ENCODE measurements at regions not wholly inside any gene's neighbourhood (a gene's known extent, or its start where the extent isn't known, plus 50 kb on each side); places are given as distances from the start of the nearest gene placed in this dataset.
A peak's percentile ranks its signal among the peaks of the same experiment; 100 is the strongest.

GRCh38 chr3:72134989-72135451 lies 350.1 kb upstream of the PROK2 start:
- no CpG with 5 or more reads among the region's 6 CpGs for WGBS (ENCODE audit: insufficient coverage, low lambda C conversion rate)
- Histone ChIP-seq H3K27me3 (ENCODE audit: control insufficient read depth, insufficient read depth, low read length) (no peaks in the 10 kb centered on the region), H3K36me3 (ENCODE audit: control insufficient read depth, insufficient read depth, low read length) (no peaks in the 10 kb centered on the region), H3K27ac (ENCODE audit: low read length) (no peak overlapping the region), H3K9me3 (ENCODE audit: control insufficient read depth, low read depth, low read length) (no peaks in the 10 kb centered on the region), H3K4me1 (ENCODE audit: control insufficient read depth, insufficient read depth, low read length) (peaks cover 6% of the 10 kb centered on the region), H3K4me3 (ENCODE audit: low read length) (no peak overlapping the region)
- DNase-seq = no peak

GRCh38 chr3:72133329-72134011 lies 348.5 kb upstream of the PROK2 start:
- Histone ChIP-seq H3K36me3 (ENCODE audit: control insufficient read depth, insufficient read depth, low read length) (no peaks in the 10 kb centered on the region), H3K9me3 (ENCODE audit: control insufficient read depth, low read depth, low read length) (no peaks in the 10 kb centered on the region), H3K27me3 (ENCODE audit: control insufficient read depth, insufficient read depth, low read length) (no peaks in the 10 kb centered on the region), H3K4me1 (ENCODE audit: control insufficient read depth, insufficient read depth, low read length) (peaks cover 6% of the 10 kb centered on the region), H3K27ac (ENCODE audit: low read length) (no peak overlapping the region), H3K4me3 (ENCODE audit: low read length) (no peak overlapping the region)
- WGBS (ENCODE audit: insufficient coverage, low lambda C conversion rate) = no CpG with 5 or more reads among the region's 7 CpGs
- peak in 1 of 2 donors; percentile 38 for DNase-seq

GRCh38 chr3:72131899-72132298 lies 347.0 kb upstream of the PROK2 start:
- H3K36me3 ChIP-seq (ENCODE audit: control insufficient read depth, insufficient read depth, low read length) = no peaks in the 10 kb centered on the region
- H3K9me3 ChIP-seq (ENCODE audit: control insufficient read depth, low read depth, low read length) = no peaks in the 10 kb centered on the region
- peaks cover 6% of the 10 kb centered on the region for H3K4me1 ChIP-seq (ENCODE audit: control insufficient read depth, insufficient read depth, low read length)
- no peak overlapping the region for H3K27ac ChIP-seq (ENCODE audit: low read length)
- 60% methylated on average over 1 of the region's 1 CpG for WGBS (ENCODE audit: insufficient coverage, low lambda C conversion rate)
- DNase-seq = no peak
- H3K27me3 ChIP-seq (ENCODE audit: control insufficient read depth, insufficient read depth, low read length) = no peaks in the 10 kb centered on the region
- H3K4me3 ChIP-seq (ENCODE audit: low read length) = no peak overlapping the region

GRCh38 chr3:72130565-72130964 lies 345.6 kb upstream of the PROK2 start:
- no peaks in the 10 kb centered on the region for H3K9me3 ChIP-seq (ENCODE audit: control insufficient read depth, low read depth, low read length)
- H3K4me3 ChIP-seq (ENCODE audit: low read length) = no peak overlapping the region
- no peak overlapping the region for H3K27ac ChIP-seq (ENCODE audit: low read length)
- WGBS (ENCODE audit: insufficient coverage, low lambda C conversion rate) = 100% methylated on average over 2 of the region's 3 CpGs
- H3K36me3 ChIP-seq (ENCODE audit: control insufficient read depth, insufficient read depth, low read length) = no peaks in the 10 kb centered on the region
- H3K4me1 ChIP-seq (ENCODE audit: control insufficient read depth, insufficient read depth, low read length) = peaks cover 6% of the 10 kb centered on the region
- DNase-seq = no peak
- no peaks in the 10 kb centered on the region for H3K27me3 ChIP-seq (ENCODE audit: control insufficient read depth, insufficient read depth, low read length)

- Histone ChIP-seq H3K36me3 (ENCODE audit: control insufficient read depth, insufficient read depth, low read length) (no peaks in the 10 kb centered on the region), H3K27ac (ENCODE audit: low read length) (no peak overlapping the region), H3K4me3 (ENCODE audit: low read length) (no peak overlapping the region), H3K27me3 (ENCODE audit: control insufficient read depth, insufficient read depth, low read length) (no peaks in the 10 kb centered on the region), H3K4me1 (ENCODE audit: control insufficient read depth, insufficient read depth, low read length) (peaks cover 6% of the 10 kb centered on the region), H3K9me3 (ENCODE audit: control insufficient read depth, low read depth, low read length) (no peaks in the 10 kb centered on the region)
- WGBS (ENCODE audit: insufficient coverage, low lambda C conversion rate) = 67% methylated on average over 1 of the region's 5 CpGs
- DNase-seq = no peak
Observed at GRCh38 chr3:72129501-72130094, 344.6 kb upstream of the PROK2 start.

- H3K4me3 ChIP-seq (ENCODE audit: low read length) = no peak overlapping the region
- H3K27ac ChIP-seq (ENCODE audit: low read length) = no peak overlapping the region
- no peaks in the 10 kb centered on the region for H3K9me3 ChIP-seq (ENCODE audit: control insufficient read depth, low read depth, low read length)
- no peak for DNase-seq
- H3K36me3 ChIP-seq (ENCODE audit: control insufficient read depth, insufficient read depth, low read length) = no peaks in the 10 kb centered on the region
- H3K27me3 ChIP-seq (ENCODE audit: control insufficient read depth, insufficient read depth, low read length) = no peaks in the 10 kb centered on the region
- no CpG with 5 or more reads among the region's 2 CpGs for WGBS (ENCODE audit: insufficient coverage, low lambda C conversion rate)
- H3K4me1 ChIP-seq (ENCODE audit: control insufficient read depth, insufficient read depth, low read length) = peaks cover 6% of the 10 kb centered on the region
Observed at GRCh38 chr3:72128921-72129320, 344.0 kb upstream of the PROK2 start.

- Histone ChIP-seq H3K27ac (ENCODE audit: low read length) (no peak overlapping the region), H3K9me3 (ENCODE audit: control insufficient read depth, low read depth, low read length) (no peaks in the 10 kb centered on the region), H3K36me3 (ENCODE audit: control insufficient read depth, insufficient read depth, low read length) (no peaks in the 10 kb centered on the region), H3K4me3 (ENCODE audit: low read length) (no peak overlapping the region), H3K27me3 (ENCODE audit: control insufficient read depth, insufficient read depth, low read length) (no peaks in the 10 kb centered on the region), H3K4me1 (ENCODE audit: control insufficient read depth, insufficient read depth, low read length) (peaks cover 4% of the 10 kb centered on the region)
- WGBS (ENCODE audit: insufficient coverage, low lambda C conversion rate) = no CpG with 5 or more reads among the region's 3 CpGs
- no peak for DNase-seq
Observed at GRCh38 chr3:72127844-72128243, 342.9 kb upstream of the PROK2 start.

- WGBS (ENCODE audit: insufficient coverage, low lambda C conversion rate) = no CpG with 5 or more reads among the region's 4 CpGs
- Histone ChIP-seq H3K4me3 (ENCODE audit: low read length) (no peak overlapping the region), H3K4me1 (ENCODE audit: control insufficient read depth, insufficient read depth, low read length) (no peaks in the 10 kb centered on the region), H3K27ac (ENCODE audit: low read length) (no peak overlapping the region), H3K9me3 (ENCODE audit: control insufficient read depth, low read depth, low read length) (no peaks in the 10 kb centered on the region), H3K27me3 (ENCODE audit: control insufficient read depth, insufficient read depth, low read length) (no peaks in the 10 kb centered on the region), H3K36me3 (ENCODE audit: control insufficient read depth, insufficient read depth, low read length) (no peaks in the 10 kb centered on the region)
- DNase-seq = no peak
Observed at GRCh38 chr3:72127224-72127612, 342.3 kb upstream of the PROK2 start.

GRCh38 chr3:72126441-72127223 lies 341.7 kb upstream of the PROK2 start:
- Histone ChIP-seq H3K27ac (ENCODE audit: low read length) (no peak overlapping the region), H3K4me3 (ENCODE audit: low read length) (no peak overlapping the region), H3K9me3 (ENCODE audit: control insufficient read depth, low read depth, low read length) (no peaks in the 10 kb centered on the region), H3K36me3 (ENCODE audit: control insufficient read depth, insufficient read depth, low read length) (no peaks in the 10 kb centered on the region), H3K4me1 (ENCODE audit: control insufficient read depth, insufficient read depth, low read length) (no peaks in the 10 kb centered on the region), H3K27me3 (ENCODE audit: control insufficient read depth, insufficient read depth, low read length) (no peaks in the 10 kb centered on the region)
- 83% methylated on average over 1 of the region's 8 CpGs for WGBS (ENCODE audit: insufficient coverage, low lambda C conversion rate)
- no peak for DNase-seq

- H3K36me3 ChIP-seq (ENCODE audit: control insufficient read depth, insufficient read depth, low read length) = no peaks in the 10 kb centered on the region
- no peaks in the 10 kb centered on the region for H3K9me3 ChIP-seq (ENCODE audit: control insufficient read depth, low read depth, low read length)
- no peaks in the 10 kb centered on the region for H3K27me3 ChIP-seq (ENCODE audit: control insufficient read depth, insufficient read depth, low read length)
- WGBS (ENCODE audit: insufficient coverage, low lambda C conversion rate) = no CpG with 5 or more reads among the region's 7 CpGs
- no peaks in the 10 kb centered on the region for H3K4me1 ChIP-seq (ENCODE audit: control insufficient read depth, insufficient read depth, low read length)
- no peak overlapping the region for H3K27ac ChIP-seq (ENCODE audit: low read length)
- H3K4me3 ChIP-seq (ENCODE audit: low read length) = no peak overlapping the region
- no peak for DNase-seq
Observed at GRCh38 chr3:72123908-72124441, 339.0 kb upstream of the PROK2 start.
